ENCODE measurements at regions not wholly inside any gene's neighbourhood (a gene's known extent, or its start where the extent isn't known, plus 50 kb on each side); places are given as distances from the start of the nearest gene placed in this dataset.

DNA sequence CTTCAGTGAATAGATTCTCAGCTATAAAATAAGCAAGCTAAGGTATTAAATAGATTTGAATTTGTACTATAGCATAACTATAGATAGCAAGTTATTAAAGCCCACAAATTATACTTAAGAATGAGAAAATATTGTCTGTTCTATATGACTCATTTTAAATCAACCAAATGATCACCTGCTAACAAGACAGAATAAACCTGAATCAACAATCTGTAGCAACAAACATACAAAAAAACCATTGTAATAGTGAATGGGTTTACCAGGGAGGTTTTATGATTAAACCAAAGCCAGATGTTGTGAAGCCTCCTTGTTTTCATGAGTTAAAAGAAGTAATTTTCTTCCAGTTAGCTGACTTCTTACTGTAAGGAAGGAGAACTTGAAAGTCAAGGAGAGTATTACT lies 71.9 kb upstream of the HTR1B start:
- DNase-seq (ENCODE audit: low spot score): no peak

DNA sequence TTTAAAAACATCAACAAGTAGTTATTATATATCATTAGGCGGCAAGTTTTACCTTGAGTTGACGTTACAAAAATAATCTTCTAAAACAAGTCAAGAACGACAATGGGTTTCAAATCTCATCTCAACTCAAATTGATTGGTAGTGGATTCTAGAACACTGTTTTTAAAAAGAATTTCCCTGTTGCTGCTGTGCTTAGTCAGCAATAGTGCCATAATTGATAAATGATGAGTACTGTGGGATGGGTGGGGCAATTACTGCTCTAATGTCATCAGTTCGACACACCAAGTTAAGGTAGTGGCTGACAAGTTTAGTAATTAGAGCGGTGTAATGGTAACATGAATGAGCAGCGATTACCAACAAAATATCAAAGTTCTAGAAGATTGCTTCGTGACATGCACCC lies 73.4 kb upstream of the HTR1B start:
- no peak for DNase-seq (ENCODE audit: low spot score)

DNA sequence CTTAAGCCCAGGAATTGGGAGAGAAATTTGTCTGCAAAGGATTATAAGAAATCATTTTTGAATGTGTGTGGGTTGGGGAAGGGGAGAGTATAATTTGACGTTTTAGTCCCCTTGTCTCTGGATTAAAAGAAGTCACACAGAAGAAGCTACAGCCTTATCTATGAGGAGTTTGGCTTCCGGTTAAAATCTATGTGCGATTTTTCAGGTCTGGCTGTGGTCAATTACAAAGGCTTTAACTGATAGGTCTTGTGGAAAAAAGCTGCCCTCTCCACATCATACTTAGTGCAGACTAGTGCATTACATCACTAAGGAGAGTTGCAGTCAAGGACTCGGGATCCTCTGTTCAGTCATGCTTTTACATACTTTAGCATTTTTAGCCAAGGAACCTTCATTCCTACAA lies 80.3 kb upstream of the HTR1B start:
- no peak for DNase-seq (ENCODE audit: low spot score)

DNA sequence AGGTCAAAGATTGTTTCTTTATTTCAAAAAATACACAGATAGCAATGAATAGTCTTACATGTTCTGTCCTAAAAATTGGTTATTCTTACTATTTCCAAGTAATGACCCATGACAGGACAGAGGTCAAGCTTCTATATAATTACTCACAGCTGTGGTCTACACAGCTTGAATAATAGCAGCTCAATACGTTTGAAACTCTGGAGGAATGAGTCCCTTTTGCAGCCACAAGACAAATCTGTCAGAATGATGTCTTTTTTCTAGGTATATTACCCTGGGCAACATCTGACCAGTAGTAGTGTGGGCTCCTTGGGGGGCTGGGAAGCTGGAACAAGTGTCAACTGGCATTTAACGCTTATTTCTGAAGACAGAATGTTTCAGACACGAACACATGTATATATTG lies 84.9 kb upstream of the HTR1B start:
- no peak for DNase-seq (ENCODE audit: low spot score)

DNA sequence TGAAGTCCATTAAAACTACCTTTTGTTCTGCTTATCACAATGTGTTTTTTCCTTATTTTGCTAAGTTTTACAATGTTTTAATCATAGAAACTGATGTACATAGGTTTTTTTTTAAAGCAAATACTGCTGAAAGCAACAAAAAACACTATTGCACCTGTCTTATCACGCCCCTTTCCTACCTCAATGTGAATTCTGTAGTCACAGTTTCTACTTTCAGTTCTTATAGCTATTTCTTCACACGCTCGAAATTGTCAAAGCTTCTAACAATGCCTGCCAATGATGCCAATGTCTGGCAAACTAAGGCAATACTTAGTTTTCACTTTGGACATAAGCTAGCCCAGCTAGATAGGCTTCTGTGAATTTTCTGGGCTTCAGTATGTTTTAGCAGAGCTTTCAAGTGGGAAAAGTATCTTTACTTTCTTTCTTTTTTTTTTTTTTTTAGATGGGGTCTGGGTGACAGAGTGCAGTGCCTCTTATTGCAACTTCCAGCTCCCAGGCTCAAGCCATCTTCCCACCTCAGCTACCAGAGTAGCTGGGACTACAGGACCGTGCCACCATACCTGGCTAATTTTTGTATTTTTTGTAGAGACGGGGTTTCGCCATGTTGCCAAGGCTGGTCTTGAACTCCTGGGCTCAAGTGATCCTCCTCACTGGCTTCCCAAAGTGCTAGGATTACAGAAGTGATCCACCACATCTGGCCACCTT lies 85.5 kb upstream of the HTR1B start:
- no peak for DNase-seq (ENCODE audit: low spot score)

DNA sequence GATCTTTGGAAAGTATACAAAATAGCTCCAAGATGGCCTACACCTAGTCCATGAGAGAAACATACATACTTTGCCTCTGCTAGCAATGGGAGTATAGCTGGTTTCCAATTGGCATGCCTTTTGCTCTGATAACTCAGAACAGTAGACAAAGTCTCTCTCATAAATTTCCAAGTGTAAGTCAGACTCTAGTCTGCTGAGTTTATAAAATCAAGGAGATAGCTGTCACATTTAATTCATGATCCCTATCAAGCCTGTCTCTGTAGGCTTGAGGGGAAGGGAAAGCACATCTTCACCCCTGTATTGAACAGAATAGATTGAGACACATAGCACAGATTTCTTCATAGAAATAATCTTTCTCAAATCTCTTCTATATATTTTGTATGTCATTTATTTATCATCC lies 87.8 kb upstream of the HTR1B start:
- DNase-seq (ENCODE audit: low spot score): no peak

DNA sequence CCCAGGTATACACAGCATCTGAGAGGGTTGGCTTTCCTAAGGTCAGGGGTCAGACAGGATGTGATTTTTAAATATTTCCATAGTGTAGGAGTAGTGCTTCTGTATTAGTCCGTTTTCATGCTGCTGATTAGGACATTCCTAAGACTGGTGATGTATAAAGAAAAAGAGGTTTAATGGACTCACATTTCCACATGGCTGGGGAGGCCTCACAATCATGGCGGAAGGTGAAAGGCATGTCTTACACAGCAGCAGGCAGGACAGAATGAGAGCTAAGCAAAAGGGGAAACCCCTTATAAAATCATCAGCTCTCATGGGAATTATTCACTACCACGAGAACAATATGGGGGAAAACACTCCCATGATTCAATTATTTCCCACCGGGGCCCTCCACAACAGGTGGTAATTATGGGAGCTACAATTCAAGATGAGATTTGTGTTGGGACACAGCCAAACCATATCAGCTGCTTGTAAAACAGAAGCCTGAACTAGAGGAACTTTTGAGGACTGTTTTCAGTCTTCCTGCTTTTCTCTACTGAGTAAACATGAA lies 91.0 kb upstream of the MEI4 start:
- DNase-seq (ENCODE audit: low spot score): peak; percentile 24

DNA sequence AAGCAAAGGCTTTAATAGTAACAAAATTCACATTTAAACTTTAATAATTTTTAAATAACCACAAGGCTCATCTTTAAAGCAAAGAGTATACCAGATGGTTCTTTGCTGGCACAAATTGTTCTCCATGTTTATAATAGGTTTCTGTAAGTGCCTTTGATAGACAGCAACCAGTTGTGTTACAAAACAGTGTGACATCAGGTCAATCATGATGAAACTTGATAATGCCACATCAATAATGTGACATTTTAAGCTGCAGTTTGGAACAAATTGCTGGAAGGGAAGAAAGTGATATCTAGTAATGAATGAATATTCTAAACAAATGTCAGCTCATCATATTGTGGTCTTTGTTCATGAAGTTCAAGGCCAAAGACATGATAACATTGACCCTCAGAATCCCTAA lies 87.5 kb upstream of the MEI4 start:
- no peak for DNase-seq (ENCODE audit: low spot score)

DNA sequence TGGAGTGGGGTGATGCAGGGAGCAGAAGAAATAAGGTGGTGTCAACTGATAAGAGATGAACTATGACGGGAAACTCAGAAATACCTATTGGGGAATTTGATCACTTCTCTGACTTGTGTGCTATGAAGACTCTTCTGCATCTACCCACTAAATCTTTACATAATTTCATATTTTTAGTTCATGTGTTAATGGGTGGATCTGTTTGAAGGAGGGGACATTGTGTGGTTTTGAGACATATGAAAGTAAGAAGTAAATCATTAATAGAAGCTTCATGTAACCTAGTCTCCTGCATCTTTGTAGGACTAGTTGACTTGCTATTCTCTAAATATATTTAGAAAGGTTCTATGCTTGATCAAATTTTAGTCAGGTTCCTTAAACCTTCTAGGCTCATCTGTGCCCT lies 86.6 kb upstream of the MEI4 start:
- no peak for DNase-seq (ENCODE audit: low spot score)

DNA sequence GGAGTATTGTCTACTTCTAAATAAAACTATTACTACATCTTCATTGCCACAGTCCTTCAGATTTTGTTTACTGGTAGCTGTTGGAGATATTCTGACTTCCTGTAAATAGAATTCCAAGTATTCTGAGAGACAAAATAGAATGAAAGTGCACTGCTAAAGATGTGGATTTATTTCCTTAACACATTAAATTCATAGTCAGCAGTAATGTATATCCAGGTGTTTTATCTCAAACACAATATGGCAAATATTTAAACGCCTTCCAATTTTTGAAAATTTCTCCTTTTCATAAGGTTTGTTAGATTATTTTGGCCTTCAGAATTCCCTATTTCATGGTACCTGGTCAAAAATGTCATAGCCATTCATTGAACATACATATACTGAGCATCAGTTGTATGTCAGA lies 84.3 kb upstream of the MEI4 start:
- DNase-seq (ENCODE audit: low spot score): no peak

DNA sequence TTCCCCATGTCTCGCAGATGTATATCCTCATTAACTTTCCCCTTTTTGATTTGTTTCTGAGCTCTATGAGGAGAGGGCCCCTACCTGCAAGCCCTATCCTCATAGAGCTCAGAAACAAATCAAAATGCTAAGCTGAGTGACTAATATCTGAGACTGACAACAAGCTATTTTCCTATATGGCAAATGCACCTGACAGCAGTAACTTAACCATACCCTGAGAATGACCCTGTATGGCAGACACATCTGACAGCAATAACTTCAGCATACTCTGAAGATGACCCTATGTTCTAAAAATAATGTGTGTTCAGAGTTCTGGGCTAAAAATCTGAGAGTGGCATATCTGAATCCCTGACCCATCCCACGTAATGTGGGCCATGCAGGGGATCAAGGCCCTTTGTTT lies 79.0 kb upstream of the MEI4 start:
- no peak for DNase-seq (ENCODE audit: low spot score)

DNA sequence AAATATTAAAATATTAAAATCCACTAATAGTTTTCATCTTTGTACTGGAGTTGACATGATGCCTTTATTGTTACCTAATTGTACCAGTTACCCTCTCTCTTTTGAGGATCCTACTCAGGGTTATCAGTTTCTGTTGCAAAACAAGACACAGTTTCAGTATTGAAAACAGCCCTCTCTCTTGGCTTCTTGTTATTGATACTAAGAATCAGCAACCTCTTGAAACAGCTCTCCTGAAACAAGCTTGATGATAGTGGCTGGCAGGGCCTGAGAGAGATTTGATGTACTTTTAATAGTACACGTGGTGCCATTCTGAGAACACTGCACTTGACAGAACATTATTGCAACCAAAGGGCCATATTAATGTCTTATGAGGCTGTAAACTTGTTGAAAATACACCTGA lies 64.9 kb upstream of the MEI4 start:
- DNase-seq (ENCODE audit: low spot score): no peak
